Stromal cell of bone marrow (primary cell): ENCODE measurements at regions not wholly inside any gene's neighbourhood (a gene's known extent, or its start where the extent isn't known, plus 50 kb on each side); places are given as distances from the start of the nearest gene placed in this dataset.
"Not testable (repeated sequence)": the region's sequence is repeated elsewhere in the genome, so short reads cannot be mapped to it uniquely, and the experiment has no call there.

Source experiments
- DNase-seq: peaks from one replicate; pipeline ENCODE4 v3.0.0-alpha.2; 2012; ENCODE audit warnings: low read depth

DNA sequence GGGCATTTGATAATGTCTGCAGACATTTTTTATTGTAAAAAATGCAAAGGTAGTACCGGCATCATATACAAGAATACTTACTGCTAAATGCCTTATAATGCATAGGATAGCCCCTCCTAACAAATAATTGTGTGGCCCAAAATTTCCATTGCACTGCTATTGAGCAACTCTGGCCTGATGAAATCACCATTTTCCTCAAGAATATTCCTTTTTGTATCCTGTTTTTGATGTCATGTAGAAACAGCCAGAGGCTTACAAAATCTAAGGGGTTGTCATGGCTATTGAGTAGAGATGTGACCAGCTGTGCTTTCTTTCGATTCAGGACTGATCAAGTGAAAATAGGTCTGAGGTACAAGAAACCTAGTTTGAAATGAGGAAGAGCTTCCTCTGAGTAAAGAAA lies 854.3 kb downstream of the KCNA4 start:
- DNase-seq = peak; percentile 10

DNA sequence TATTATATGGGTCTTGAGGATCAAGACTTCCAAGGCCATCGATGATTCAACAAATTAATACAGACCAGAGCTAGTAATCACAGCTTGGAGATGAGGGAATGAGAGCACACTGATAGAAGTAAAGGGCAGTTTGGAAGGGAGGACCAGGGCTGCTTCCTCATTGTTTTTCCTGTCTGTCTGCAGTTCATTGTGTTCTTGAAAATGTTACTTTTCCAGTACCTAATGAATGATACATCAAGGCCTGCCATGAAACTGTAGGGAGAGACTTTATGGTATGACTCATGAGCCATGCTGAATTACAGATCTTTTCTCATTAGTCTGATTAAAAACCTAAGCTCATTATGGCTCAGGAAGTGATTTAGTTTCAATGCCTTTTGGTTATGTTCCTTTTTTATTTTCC lies 855.6 kb downstream of the KCNA4 start:
- no peak for DNase-seq

GRCh38 chr11:29159552-29160465 lies 857.0 kb downstream of the KCNA4 start:
- peak; percentile 64 for DNase-seq

DNA sequence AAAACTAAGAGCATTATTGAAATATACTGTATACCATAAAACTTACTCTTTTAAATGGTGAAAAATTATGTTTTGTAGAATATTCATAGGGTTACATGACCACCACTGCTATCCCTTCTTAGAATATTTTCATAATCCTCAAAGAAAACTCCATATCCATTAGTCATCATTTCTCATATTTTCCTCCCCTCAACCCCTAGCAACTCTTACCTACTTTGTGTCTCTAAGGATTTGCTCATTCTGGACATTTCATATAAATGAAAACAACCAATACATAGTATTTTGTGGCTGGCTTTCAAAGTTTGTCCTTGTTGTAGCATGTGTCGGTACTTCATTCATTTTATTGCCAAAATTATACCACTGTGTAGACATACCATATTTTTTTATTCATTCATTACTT lies 863.8 kb downstream of the KCNA4 start:
- DNase-seq = no peak

GRCh38 chr11:29142573-29142972 lies 874.3 kb downstream of the KCNA4 start:
- not testable (repeated sequence) for DNase-seq

GRCh38 chr11:29135504-29135903 lies 881.3 kb downstream of the KCNA4 start:
- DNase-seq = peak; percentile 20

- no peak for DNase-seq
Observed at GRCh38 chr11:29131055-29131454, 885.8 kb downstream of the KCNA4 start.

DNA sequence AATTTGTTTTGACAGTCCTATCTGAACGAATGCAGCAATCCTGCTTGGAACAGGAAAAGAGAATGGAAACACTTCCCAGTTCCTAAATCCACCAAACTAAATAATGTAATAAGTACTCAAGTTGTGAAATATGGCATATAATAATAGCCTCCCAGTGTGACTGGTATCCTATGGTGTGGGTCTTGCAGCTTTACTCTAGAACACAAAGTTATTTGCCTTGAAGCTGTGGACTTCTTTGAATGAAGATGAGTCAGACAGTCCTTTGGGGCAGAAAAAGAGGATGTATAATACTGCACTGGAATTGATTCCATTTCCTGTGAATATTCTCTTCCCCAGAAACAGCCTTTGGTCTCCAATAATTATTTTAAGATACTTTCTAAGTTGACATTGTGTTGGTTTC lies 887.0 kb downstream of the KCNA4 start:
- DNase-seq = peak; percentile 50

- DNase-seq = no peak
Observed at GRCh38 chr11:29127461-29127860, 889.4 kb downstream of the KCNA4 start.

- DNase-seq = no peak
Observed at GRCh38 chr11:29125606-29126005, 891.2 kb downstream of the KCNA4 start.

- DNase-seq = no peak
Observed at GRCh38 chr11:29124470-29124869, 892.4 kb downstream of the KCNA4 start.

- DNase-seq = peak; percentile 49
Observed at GRCh38 chr11:29119707-29120618, 896.9 kb downstream of the KCNA4 start.

- no peak for DNase-seq
Observed at GRCh38 chr11:29119116-29119515, 897.7 kb downstream of the KCNA4 start.

DNA sequence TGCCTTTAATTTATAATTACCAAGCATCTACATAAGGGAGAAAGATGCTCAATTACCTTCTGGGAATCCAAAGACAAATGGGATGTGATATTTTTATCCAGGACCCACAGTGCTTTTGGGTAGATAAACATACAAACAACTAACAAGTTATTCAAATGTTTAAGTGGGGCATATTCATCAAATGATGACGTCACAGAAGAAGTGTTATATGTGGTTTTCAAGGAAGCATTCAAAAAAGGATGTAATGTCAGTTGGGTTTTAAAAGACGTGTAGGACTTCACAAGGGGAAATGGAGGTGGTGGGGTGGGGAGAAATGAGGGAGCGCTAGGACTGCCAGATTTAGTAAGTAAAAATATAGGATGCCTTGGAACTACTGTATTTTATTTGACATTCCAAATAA lies 915.9 kb downstream of the KCNA4 start:
- DNase-seq = no peak

GRCh38 chr11:29095821-29096220 lies 921.0 kb downstream of the KCNA4 start:
- DNase-seq = no peak

GRCh38 chr11:29093416-29094120 lies 923.3 kb downstream of the KCNA4 start:
- DNase-seq = peak; percentile 18

DNA sequence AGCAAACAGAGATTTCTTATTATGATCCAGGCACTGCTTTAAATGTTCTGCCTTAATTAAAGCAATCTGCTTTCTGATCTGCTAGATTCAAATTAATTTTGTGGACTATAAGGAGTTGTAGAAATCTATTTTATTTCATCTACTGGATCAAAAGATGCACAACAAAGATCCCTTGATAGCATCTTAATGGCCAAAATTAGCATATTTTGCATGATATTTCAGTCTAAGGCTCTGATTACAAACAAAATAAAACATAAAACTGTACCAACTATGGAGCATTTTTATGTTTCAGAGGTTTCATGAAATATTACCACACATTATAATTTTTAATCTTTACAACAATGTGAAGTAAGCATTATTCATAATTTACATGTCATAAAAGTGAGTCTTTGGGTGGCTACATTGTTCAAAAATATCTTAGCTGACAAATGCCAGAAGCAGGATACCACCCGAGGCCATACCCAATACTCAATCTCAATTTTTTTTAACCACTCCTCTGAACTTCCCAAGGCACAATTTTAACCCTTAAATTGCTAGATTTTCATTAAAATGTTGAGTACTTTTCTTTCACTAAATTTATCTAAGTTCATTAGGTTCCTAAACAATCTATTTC lies 929.5 kb downstream of the KCNA4 start:
- no peak for DNase-seq

GRCh38 chr11:29075726-29076125 lies 941.1 kb downstream of the KCNA4 start:
- DNase-seq = no peak

DNA sequence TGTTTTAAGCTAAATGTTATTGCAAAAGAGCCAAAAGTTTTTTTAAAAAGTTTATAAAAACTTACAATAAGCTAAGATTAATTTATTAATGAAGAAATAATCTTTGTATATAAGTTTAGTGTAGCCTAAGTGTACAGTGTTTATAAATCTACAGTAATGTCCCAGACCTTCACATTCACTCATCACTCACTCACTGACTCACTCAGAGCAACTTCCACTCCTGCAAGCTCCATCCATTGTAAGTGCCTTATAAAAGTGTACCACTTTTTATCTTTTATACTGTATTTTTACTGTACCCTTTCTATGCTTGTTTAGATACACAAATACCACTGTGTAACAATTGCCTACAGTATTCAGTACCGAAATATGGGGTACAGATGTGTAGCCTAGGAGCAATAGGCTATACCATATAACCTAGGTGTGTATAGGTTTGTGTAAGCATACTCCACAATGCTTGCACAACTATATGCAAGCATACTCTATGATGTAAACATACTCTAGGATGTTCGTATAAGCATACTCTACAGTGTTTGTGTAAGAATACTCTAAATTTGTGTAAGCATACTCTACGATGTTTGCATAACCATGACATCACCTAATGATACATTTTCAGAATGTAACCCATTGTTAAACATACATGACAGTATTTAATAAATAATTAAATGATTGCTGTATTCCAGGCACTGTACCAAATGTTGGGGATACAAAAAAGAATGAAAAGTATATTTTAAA lies 953.0 kb downstream of the KCNA4 start:
- no peak for DNase-seq

GRCh38 chr11:29061452-29061851 lies 953.3 kb downstream of the METTL15 start:
- DNase-seq = no peak

DNA sequence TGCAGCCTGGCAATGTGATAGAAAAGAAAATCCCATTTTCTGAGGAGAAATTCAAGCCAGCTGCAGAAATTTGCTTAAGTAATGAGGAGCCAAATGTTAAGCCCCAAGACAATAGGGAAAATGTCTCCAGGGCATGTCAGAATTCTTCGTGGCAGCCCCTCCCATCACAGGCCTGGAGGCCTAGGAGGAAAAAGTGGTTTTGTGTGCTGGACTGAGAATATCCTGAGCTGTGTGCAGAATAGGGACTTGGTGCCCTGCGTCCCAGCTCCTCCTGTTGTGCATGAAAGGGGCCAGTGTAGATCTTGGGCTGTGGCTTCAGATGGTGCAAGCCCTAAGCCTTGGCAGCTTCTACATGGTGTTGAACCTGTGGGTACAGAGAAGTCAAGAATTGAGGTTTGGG lies 948.3 kb downstream of the METTL15 start:
- DNase-seq = not testable (repeated sequence)
